NT2/D1 (cell line): ENCODE measurements at regions not wholly inside any gene's neighbourhood (a gene's known extent, or its start where the extent isn't known, plus 50 kb on each side); places are given as distances from the start of the nearest gene placed in this dataset.

Source experiments
- DNase-seq: peaks from one replicate; pipeline ENCODE4 v3.0.0-alpha.2; 2011; ENCODE audit warnings: low read depth, low spot score
- H3K27me3 ChIP-seq: 2 replicates; pipeline ENCODE4 v1.6.0; 2011; ENCODE audit warnings: mild to moderate bottlenecking; ENCODE audit not compliant: insufficient read length, insufficient read depth
- H3K36me3 ChIP-seq: 2 replicates; pipeline ENCODE4 v1.6.1; 2011; ENCODE audit warnings: mild to moderate bottlenecking, low read length, mixed read lengths; ENCODE audit not compliant: insufficient read depth, insufficient read length
- H3K4me1 ChIP-seq: 2 replicates; pipeline ENCODE4 v1.5.1; 2011; ENCODE audit not compliant: insufficient read depth, insufficient read length
- H3K4me3 ChIP-seq: 2 replicates; pipeline ENCODE4 v1.5.1; 2011; ENCODE audit warnings: low read depth; ENCODE audit not compliant: insufficient read length
- H3K9ac ChIP-seq: 2 replicates; pipeline ENCODE4 v1.6.0; 2011; ENCODE audit warnings: low read depth; ENCODE audit not compliant: insufficient read length
- H3K9me3 ChIP-seq: 2 replicates; pipeline ENCODE4 v1.5.1; 2011; ENCODE audit warnings: mild to moderate bottlenecking, low read length; ENCODE audit not compliant: insufficient read depth
- SUZ12 ChIP-seq: IDR thresholded peaks from 2 replicates; pipeline ENCODE4 v1.6.1; 2011; ENCODE audit not compliant: insufficient read length, insufficient read depth; ENCODE audit errors: extremely low read depth
- YY1 ChIP-seq: IDR thresholded peaks from 2 replicates; pipeline ENCODE4 v1.6.1; 2011; ENCODE audit not compliant: insufficient read length, insufficient read depth
- ZNF274 ChIP-seq: IDR thresholded peaks from 2 replicates; pipeline ENCODE4 v1.6.1; 2011; ENCODE audit warnings: mild to moderate bottlenecking, low read depth, low read length

- Histone ChIP-seq H3K27me3 (no peaks in the 10 kb centered on the region), H3K9me3 (no peaks in the 10 kb centered on the region), H3K4me1 (peaks cover 2% of the 10 kb centered on the region), H3K9ac (no peak overlapping the region), H3K36me3 (no peaks in the 10 kb centered on the region), H3K4me3 (no peak overlapping the region)
- DNase-seq = no peak
- TF ChIP-seq SUZ12 = no peak
- no peak for TF ChIP-seq ZNF274
- TF ChIP-seq YY1 = no peak
These were observed 522.3 kb upstream of the NBEA start for GRCh38 chr13:34419755-34420154.

- no peaks in the 10 kb centered on the region for H3K9me3 ChIP-seq
- no peak for DNase-seq
These were observed 521.2 kb upstream of the NBEA start for GRCh38 chr13:34420702-34421346.

GRCh38 chr13:34421347-34421719 is 520.7 kb upstream of the NBEA start:
- no peak for TF ChIP-seq ZNF274
- no peak for TF ChIP-seq YY1
- no peak for TF ChIP-seq SUZ12
- no peaks in the 10 kb centered on the region for H3K27me3 ChIP-seq
- H3K4me1 ChIP-seq = peaks cover 2% of the 10 kb centered on the region
- H3K9ac ChIP-seq = no peak overlapping the region
- H3K9me3 ChIP-seq = no peaks in the 10 kb centered on the region
- no peaks in the 10 kb centered on the region for H3K36me3 ChIP-seq
- no peak for DNase-seq
- no peak overlapping the region for H3K4me3 ChIP-seq

More at GRCh38 chr13:34420702-34421346, 521.2 kb upstream of the NBEA start:
- H3K36me3 ChIP-seq = no peaks in the 10 kb centered on the region
- no peak overlapping the region for H3K4me3 ChIP-seq
- H3K4me1 ChIP-seq = peaks cover 2% of the 10 kb centered on the region
- H3K27me3 ChIP-seq = no peaks in the 10 kb centered on the region
- no peak overlapping the region for H3K9ac ChIP-seq
- TF ChIP-seq YY1 (no peak), SUZ12 (no peak), ZNF274 (no peak)

GRCh38 chr13:34421858-34422475 is 520.1 kb upstream of the NBEA start:
- Histone ChIP-seq H3K27me3 (no peaks in the 10 kb centered on the region), H3K4me3 (no peak overlapping the region), H3K36me3 (no peaks in the 10 kb centered on the region), H3K9me3 (no peaks in the 10 kb centered on the region), H3K9ac (no peak overlapping the region), H3K4me1 (peaks cover 2% of the 10 kb centered on the region)
- DNase-seq = no peak
- no peak for TF ChIP-seq YY1
- no peak for TF ChIP-seq SUZ12
- TF ChIP-seq ZNF274 = no peak

- Histone ChIP-seq H3K9ac (no peak overlapping the region), H3K36me3 (no peaks in the 10 kb centered on the region), H3K4me1 (peaks cover 2% of the 10 kb centered on the region), H3K4me3 (no peak overlapping the region), H3K27me3 (no peaks in the 10 kb centered on the region), H3K9me3 (no peaks in the 10 kb centered on the region)
- TF ChIP-seq SUZ12 (no peak), ZNF274 (no peak), YY1 (no peak)
- DNase-seq = no peak
These were observed 519.1 kb upstream of the NBEA start for GRCh38 chr13:34422956-34423355.

GRCh38 chr13:34425327-34425949 is 516.6 kb upstream of the NBEA start:
- TF ChIP-seq SUZ12 (no peak), ZNF274 (no peak), YY1 (no peak)
- DNase-seq = no peak
- Histone ChIP-seq H3K36me3 (no peaks in the 10 kb centered on the region), H3K9ac (no peak overlapping the region), H3K4me3 (no peak overlapping the region), H3K27me3 (no peaks in the 10 kb centered on the region), H3K9me3 (no peaks in the 10 kb centered on the region), H3K4me1 (no peaks in the 10 kb centered on the region)

GRCh38 chr13:34428911-34429310 is 513.2 kb upstream of the NBEA start:
- Histone ChIP-seq H3K4me3 (no peak overlapping the region), H3K9ac (no peak overlapping the region), H3K9me3 (no peaks in the 10 kb centered on the region), H3K4me1 (no peaks in the 10 kb centered on the region), H3K36me3 (no peaks in the 10 kb centered on the region), H3K27me3 (no peaks in the 10 kb centered on the region)
- no peak for TF ChIP-seq ZNF274
- TF ChIP-seq YY1 = no peak
- no peak for TF ChIP-seq SUZ12
- no peak for DNase-seq
